ENCODE measurements at regions not wholly inside any gene's neighbourhood (a gene's known extent, or its start where the extent isn't known, plus 50 kb on each side); places are given as distances from the start of the nearest gene placed in this dataset.
A peak's percentile ranks its signal among the peaks of the same experiment; 100 is the strongest.

GRCh38 chr6:124877468-124877867 lies 84.8 kb upstream of the RNF217 start:
- DNase-seq, result no peak

- DNase-seq, result peak; percentile 49
Measured at GRCh38 chr6:124879110-124879991, 82.9 kb upstream of the RNF217 start.

GRCh38 chr6:124879992-124880355 lies 82.3 kb upstream of the RNF217 start:
- no peak for DNase-seq

GRCh38 chr6:124881898-124882578 lies 80.2 kb upstream of the RNF217 start:
- no peak for DNase-seq

GRCh38 chr6:124882579-124883393 lies 79.5 kb upstream of the RNF217 start:
- peak; percentile 22 for DNase-seq

GRCh38 chr6:124885171-124885570 lies 77.1 kb upstream of the RNF217 start:
- DNase-seq, result no peak

GRCh38 chr6:124887872-124888580 lies 74.2 kb upstream of the RNF217 start:
- no peak for DNase-seq

GRCh38 chr6:124888581-124889371 lies 73.5 kb upstream of the RNF217 start:
- peak; percentile 11 for DNase-seq

- no peak for DNase-seq
Measured at GRCh38 chr6:124901084-124901483, 61.2 kb upstream of the RNF217 start.

- no peak for DNase-seq
Measured at GRCh38 chr6:124903797-124904196, 58.4 kb upstream of the RNF217 start.

- DNase-seq, result no peak
Measured at GRCh38 chr6:124907596-124907995, 54.6 kb upstream of the RNF217 start.

Measured in DMS53 (cell line).